ENCODE measurements at regions not wholly inside any gene's neighbourhood (a gene's known extent, or its start where the extent isn't known, plus 50 kb on each side); places are given as distances from the start of the nearest gene placed in this dataset.

DNA sequence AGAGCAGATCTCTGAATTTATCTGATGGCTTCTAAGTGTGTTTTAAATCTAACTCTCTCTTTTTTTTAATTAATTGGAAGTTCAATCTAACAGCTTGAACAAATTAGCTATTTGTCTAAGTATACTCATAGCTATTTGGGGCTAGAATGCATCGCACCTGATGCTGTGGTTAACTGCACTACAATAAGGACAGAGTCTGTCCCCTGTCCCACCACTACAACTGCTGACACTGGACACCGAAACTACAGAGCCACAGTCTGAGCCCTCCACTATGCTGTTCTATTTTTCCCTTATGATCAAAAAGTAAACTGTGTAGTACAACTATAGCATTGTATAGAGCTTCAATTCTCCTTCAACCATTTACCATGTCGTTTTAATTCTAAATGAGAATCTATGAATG is 89.4 kb upstream of the AHR start (continued):
- no peak for TF ChIP-seq EP300 (IDR thresholded peaks at IDR 0.05; ENCODE audit: borderline replicate concordance in 1 of 2, low read depth in 2 of 2, low read length in 2 of 2)
